Tongue (tissue), 1 donor: ENCODE measurements at regions not wholly inside any gene's neighbourhood (a gene's known extent, or its start where the extent isn't known, plus 50 kb on each side); places are given as distances from the start of the nearest gene placed in this dataset.
"Not testable (repeated sequence)": the region's sequence is repeated elsewhere in the genome, so short reads cannot be mapped to it uniquely, and the experiment has no call there.

ENCODE experiments used
- DNase-seq: peaks from one replicate; pipeline ENCODE4 v3.0.0-alpha.2; 2015

- DNase-seq: no peak
These were observed 52.3 kb upstream of the ARMC3 start for GRCh38 chr10:22875581-22875980.

- peak; percentile 23 for DNase-seq
These were observed 53.5 kb upstream of the ARMC3 start for GRCh38 chr10:22874189-22874854.

DNA sequence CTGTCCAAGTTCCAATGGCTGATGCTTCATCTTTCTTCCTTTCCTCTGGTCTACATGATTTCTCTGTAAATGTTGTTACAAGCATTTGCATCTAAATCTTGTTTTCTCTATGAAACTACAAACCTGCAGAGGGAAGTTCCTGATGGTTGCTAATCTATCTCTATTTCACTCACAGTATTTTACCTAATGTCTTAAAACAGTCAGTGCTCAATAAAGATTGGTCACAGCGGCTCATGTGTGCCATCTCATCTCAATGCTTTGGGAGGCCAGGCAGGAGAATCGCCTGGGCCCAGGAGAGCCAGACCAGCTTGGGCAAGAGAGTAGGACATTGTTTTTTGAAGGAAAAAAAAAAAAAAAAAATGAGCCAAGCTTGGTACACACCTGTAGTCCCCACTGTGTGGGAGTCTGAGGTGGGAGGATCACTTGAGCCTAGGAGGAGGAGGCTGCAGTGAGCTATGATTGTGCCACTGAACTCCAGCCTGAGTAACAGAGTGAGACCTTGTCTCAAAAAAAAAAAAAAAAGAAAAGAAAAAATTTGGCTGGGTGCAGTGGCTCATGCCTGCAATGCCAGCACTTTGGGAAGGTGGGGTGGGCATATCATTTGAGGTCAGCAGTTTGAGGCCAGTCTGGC is 71.3 kb upstream of the ARMC3 start:
- DNase-seq: no peak

DNA sequence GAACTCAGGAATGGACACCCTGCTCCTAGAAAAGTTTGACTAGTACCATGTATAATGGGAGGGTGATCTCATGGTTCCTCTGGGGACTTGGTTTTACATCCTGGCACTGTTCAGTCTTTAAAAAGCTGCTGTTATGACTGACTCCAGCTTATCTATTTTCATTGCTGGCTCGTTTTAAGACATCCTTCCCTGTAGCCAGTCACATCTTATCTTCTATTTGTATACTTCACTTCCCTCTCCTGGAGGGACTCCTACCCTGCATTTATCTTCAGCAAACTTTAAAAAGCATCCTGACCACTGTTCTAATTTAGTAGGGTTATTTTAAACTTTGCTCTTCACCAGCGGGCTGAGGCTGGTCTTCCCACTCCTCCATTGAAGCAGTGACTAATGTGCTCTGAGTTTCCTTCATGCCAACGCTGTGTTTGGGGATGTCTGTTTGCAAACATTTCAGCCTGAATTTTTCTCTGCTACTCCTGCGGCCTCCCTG is 72.9 kb upstream of the ARMC3 start:
- DNase-seq: peak; percentile 32

GRCh38 chr10:22853906-22854447 is 73.9 kb upstream of the ARMC3 start:
- DNase-seq: no peak

- DNase-seq: no peak
These were observed 75.0 kb upstream of the ARMC3 start for GRCh38 chr10:22852712-22853353.

- DNase-seq: no peak
These were observed 76.0 kb upstream of the ARMC3 start for GRCh38 chr10:22851865-22852239.

- no peak for DNase-seq
These were observed 77.3 kb upstream of the ARMC3 start for GRCh38 chr10:22850541-22850940.

DNA sequence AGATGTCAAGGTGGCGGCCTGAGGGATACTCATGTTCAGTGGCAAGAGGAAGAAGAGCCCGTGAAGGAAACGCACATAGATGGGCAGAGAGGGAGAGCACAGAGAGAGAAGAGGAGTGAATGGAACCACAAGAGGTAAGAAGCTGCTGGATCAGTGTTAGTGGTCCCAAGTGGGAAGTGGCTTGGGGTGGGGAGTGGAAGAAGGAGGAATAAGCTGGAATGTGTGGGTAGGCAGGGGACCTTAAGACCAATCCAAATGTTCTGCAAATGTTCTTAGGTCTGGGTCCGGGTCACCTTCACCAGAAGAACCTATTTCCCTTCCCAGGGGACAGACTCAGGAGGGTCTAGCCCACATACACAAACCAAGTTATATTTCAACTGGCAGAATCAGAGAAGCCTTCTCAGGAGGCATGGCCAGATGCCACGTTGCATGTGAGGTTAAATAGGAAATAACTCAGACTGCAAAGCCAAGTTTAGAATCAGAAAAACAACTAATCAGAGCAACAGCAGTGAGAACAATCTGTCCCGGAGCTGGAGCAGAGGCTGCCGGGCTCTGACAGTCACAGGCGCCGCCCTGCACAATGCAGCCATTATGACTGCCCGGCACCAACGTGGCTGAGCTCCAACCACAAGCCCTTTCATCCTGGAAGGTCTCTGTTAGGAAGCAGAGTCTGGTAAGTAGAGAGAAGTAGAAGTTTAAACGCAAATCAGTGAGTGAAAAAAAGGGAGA is 78.6 kb upstream of the ARMC3 start:
- peak; percentile 48 for DNase-seq

DNA sequence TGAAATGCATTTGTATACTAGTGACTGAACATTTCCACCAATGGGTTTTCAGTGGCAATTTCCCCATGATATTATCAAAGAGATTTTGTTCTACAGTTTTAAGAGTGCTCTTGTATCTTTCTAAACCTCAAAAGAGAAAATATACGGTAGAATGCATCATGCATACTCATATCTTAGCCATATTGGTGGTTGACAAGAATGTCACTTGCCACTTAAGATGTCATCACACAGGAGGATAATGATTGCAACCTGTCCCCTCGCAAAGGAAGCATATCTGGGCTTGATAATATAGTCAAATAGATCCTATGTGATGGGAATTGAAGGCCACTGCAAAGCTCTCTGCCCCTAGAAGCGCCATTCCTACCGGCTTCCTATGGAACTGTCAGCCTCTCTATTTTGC is 79.3 kb upstream of the ARMC3 start:
- no peak for DNase-seq

DNA sequence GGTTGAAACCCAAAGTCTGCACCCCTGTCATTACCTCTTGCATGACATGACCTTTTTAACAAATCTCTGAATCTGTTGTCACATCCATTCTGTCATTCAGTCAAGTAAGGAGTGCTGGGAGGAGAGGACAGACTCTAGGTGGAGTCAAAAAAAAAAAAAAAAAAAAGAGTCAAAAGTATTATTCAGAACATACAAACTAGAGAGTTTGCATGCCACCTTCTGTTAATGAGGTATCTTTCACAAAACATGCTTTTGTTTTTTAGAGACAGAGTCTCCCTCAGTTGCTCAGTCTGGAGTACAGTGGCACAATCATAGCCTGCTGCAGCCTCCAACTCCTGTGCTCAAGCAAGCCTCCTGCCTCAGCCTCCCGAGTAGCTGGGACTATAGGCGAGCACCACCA is 81.6 kb upstream of the ARMC3 start:
- no peak for DNase-seq

- DNase-seq: no peak
These were observed 88.2 kb upstream of the ARMC3 start for GRCh38 chr10:22839639-22840038.

- no peak for DNase-seq
These were observed 90.1 kb upstream of the ARMC3 start for GRCh38 chr10:22837771-22838170.

GRCh38 chr10:22837351-22837750 is 90.5 kb upstream of the ARMC3 start:
- no peak for DNase-seq

DNA sequence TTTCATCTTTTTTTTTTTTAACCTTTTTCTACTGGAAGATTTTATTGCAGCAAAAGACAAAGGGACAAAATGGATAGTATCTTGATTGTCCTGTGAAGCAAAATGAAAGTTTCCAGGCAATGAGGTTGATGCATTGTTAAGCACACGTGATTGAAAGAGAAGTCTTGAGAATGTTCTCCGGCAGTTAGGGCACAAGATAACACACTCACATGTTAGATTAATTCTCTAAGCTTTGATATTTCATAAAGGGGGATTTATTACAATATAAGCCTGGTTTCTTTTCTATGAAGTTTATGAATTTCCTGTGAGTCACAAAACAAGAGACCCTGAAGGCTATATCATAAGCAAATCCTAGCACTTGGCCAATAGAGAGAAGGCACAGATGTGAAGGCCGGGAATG is 93.4 kb upstream of the ARMC3 start:
- no peak for DNase-seq

- no peak for DNase-seq
These were observed 94.1 kb upstream of the ARMC3 start for GRCh38 chr10:22833781-22834180.

DNA sequence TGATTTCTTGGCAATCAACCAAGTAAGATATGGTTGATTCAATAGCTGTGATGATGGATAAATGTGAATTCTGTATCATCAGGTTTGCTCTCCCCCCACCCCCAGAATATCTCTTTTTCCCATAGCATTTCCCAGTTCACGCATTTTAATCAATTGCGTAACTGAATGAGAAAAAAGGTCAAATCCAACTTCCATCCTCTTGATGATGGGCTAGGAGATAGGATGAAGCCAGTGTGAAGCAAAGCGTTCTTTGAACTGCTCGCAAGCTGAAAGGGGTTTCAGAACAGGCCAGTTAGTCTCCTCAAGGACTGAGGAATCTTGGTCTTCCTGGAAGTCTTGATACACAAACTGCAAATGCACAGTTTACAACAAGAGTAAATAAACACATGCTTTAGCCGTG is 94.5 kb upstream of the ARMC3 start:
- no peak for DNase-seq

- DNase-seq: no peak
These were observed 95.0 kb upstream of the ARMC3 start for GRCh38 chr10:22832851-22833250.

GRCh38 chr10:22832066-22832602 is 95.7 kb upstream of the ARMC3 start:
- no peak for DNase-seq

DNA sequence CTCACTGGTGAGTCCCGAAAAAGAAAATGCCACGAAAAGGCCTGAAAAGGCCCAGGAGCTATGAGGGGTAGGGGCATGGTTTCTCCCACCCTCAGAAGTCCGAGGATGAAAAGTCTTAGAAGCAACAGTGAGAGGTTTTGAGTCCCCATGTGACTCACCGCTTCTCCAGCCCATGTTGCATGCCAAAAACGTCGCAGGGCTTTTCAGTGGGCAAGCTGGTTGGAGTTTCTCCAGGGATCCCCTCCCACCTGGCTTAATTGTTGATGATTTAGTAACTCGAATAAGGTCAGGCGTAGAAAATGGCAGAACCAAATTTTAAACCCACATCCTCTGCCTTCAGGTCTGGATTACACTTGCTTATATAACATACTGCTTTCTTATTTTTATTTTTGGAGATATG is 96.3 kb upstream of the ARMC3 start:
- DNase-seq: no peak

GRCh38 chr10:22828712-22829111 is 99.1 kb upstream of the ARMC3 start:
- DNase-seq: not testable (repeated sequence)

- DNase-seq: no peak
These were observed 102.0 kb upstream of the ARMC3 start for GRCh38 chr10:22825841-22826240.

DNA sequence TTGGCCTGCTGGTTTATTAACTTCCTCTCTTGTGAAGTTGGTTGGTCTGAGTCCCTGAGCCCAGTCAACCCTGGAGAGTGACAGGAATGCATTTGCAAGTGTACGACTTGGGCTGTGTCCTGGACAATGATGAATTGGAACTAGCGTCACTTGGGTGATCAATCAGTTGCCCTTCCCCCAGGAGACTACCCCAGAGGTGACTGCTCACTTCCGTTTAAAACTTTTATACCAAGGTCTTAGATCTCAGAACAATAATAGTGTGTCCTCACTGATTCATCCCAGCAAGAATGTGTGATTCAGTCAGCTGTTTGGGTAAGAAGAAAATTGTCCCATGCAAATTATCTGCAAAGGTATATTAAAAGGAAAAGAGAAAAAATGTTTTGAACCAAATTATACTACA is 102.9 kb upstream of the ARMC3 start:
- no peak for DNase-seq
